ENCODE measurements at regions not wholly inside any gene's neighbourhood (a gene's known extent, or its start where the extent isn't known, plus 50 kb on each side); places are given as distances from the start of the nearest gene placed in this dataset.
A peak's percentile ranks its signal among the peaks of the same experiment; 100 is the strongest.

DNA sequence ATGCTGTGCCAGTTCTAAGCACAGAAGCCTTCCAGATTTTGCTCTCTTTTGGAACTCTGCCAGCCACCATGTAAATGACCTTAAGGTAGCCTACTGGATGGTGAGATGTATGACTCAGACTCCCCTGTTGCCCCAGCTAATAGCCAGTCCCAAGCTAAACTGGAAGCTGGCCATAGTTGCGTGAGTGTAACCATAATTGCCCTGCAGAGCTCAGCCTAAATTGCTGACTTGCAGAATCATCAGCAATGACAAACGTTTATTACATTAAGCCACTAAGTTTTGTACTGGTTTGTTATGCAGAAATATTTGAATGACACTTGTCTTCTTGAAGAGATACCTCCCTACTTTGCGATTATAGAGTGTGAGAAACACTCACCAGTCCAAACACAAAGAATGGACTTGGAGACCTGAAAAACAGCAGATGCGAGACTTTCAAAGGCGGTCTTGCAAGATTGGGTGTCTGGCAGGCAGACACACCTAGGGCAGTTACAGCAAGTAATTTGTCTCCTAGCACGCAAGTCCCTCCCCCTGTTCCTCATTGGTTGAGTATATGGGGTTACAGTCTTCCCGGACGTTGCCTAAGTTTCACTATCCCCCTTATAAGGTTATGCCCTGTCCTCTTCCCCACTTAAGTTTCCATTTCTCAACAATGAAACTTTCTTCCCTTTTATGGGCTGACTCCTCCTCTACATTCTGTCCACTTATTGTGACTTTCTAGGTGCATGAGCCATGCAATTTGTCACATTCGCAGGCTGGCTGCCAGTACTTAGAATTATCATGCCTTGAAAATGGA is 83.6 kb upstream of the XCR1 start:
- TF ChIP-seq, protein P1, sequence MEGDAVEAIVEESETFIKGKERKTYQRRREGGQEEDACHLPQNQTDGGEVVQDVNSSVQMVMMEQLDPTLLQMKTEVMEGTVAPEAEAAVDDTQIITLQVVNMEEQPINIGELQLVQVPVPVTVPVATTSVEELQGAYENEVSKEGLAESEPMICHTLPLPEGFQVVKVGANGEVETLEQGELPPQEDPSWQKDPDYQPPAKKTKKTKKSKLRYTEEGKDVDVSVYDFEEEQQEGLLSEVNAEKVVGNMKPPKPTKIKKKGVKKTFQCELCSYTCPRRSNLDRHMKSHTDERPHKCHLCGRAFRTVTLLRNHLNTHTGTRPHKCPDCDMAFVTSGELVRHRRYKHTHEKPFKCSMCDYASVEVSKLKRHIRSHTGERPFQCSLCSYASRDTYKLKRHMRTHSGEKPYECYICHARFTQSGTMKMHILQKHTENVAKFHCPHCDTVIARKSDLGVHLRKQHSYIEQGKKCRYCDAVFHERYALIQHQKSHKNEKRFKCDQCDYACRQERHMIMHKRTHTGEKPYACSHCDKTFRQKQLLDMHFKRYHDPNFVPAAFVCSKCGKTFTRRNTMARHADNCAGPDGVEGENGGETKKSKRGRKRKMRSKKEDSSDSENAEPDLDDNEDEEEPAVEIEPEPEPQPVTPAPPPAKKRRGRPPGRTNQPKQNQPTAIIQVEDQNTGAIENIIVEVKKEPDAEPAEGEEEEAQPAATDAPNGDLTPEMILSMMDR (IDR thresholded peaks at IDR 0.05), result no peak
- no peak for TF ChIP-seq POLR2A (IDR thresholded peaks at IDR 0.05)
- peak in 1 of 2 donors; percentile 37 for TF ChIP-seq EP300 (IDR thresholded peaks at IDR 0.05)
